Loucy (cell line): ENCODE measurements at regions not wholly inside any gene's neighbourhood (a gene's known extent, or its start where the extent isn't known, plus 50 kb on each side); places are given as distances from the start of the nearest gene placed in this dataset.

Source experiments
- H2AFZ ChIP-seq: fragments of 200-600 bp; sonication (generic); 2 replicates; pipeline ENCODE4 v1.6.0; 2016; ENCODE audit warnings: antibody characterized with exemption, mild to moderate bottlenecking, low read length, moderate library complexity
- H3F3A ChIP-seq: fragments of 200-600 bp; 2 replicates; pipeline ENCODE4 v1.6.0; 2016; ENCODE audit warnings: antibody characterized with exemption, low read depth, mild to moderate bottlenecking
- H3K27me3 ChIP-seq: fragments of 200-600 bp; sonication (generic); 2 replicates; pipeline ENCODE4 v1.6.1; 2014; ENCODE audit warnings: low read length, mild to moderate bottlenecking; ENCODE audit not compliant: insufficient read depth, poor library complexity, severe bottlenecking
- H3K36me3 ChIP-seq: fragments of 200-600 bp; sonication (generic); 2 replicates; pipeline ENCODE4 v1.6.1; 2016; ENCODE audit warnings: low read length; ENCODE audit not compliant: insufficient read depth
- H3K4me1 ChIP-seq: fragments of 200-600 bp; sonication (generic); 2 replicates; pipeline ENCODE4 v1.5.1; 2014; ENCODE audit warnings: low read length, mild to moderate bottlenecking; ENCODE audit not compliant: insufficient read depth, poor library complexity, severe bottlenecking
- H3K4me2 ChIP-seq: fragments of 200-600 bp; sonication (generic); 2 replicates; pipeline ENCODE4 v1.6.0; 2014; ENCODE audit warnings: antibody characterized with exemption, low read length, low read depth, mild to moderate bottlenecking; ENCODE audit not compliant: poor library complexity, severe bottlenecking
- H3K4me3 ChIP-seq: fragments of 200-600 bp; sonication (generic); 2 replicates; pipeline ENCODE4 v1.5.1; 2014; ENCODE audit warnings: low read length, mild to moderate bottlenecking, mixed read lengths; ENCODE audit not compliant: poor library complexity, severe bottlenecking
- H3K79me2 ChIP-seq: fragments of 200-600 bp; sonication (generic); 2 replicates; pipeline ENCODE4 v1.6.1; 2014; ENCODE audit warnings: low read length; ENCODE audit not compliant: insufficient read depth
- H3K9ac ChIP-seq: fragments of 200-600 bp; sonication (generic); 2 replicates; pipeline ENCODE4 v1.6.0; 2014; ENCODE audit warnings: mild to moderate bottlenecking, low read depth, low read length, moderate library complexity; ENCODE audit not compliant: poor library complexity, severe bottlenecking
- H3K9me2 ChIP-seq: fragments of 200-600 bp; sonication (generic); replicated peaks from 2 replicates; pipeline ENCODE4 v1.6.1; 2016; ENCODE audit warnings: low read depth, low read length, mixed read lengths
- H3K9me3 ChIP-seq: fragments of 200-600 bp; sonication (generic); 2 replicates; pipeline ENCODE4 v1.6.1; 2014; ENCODE audit warnings: mild to moderate bottlenecking, antibody characterized with exemption, low read length, low read depth; ENCODE audit not compliant: insufficient read depth
- H4K20me1 ChIP-seq: fragments of 200-600 bp; sonication (generic); 2 replicates; pipeline ENCODE4 v1.6.0; 2014; ENCODE audit warnings: antibody characterized with exemption, low read length, mild to moderate bottlenecking; ENCODE audit not compliant: insufficient read depth, poor library complexity, severe bottlenecking
- CTCF ChIP-seq: fragments of 200-600 bp; sonication (generic); conservative IDR thresholded peaks from 2 replicates; pipeline ENCODE4 v1.5.1; 2014; ENCODE audit warnings: mild to moderate bottlenecking, antibody characterized with exemption, low read length
- EZH2phosphoT487 ChIP-seq: fragments of 200-600 bp; IDR thresholded peaks from 2 replicates; pipeline ENCODE4 v1.6.1; 2018; ENCODE audit warnings: antibody characterized with exemption, mild to moderate bottlenecking, moderate library complexity, borderline replicate concordance

GRCh38 chr18:75554176-75554575, 126.7 kb upstream of the SMIM21 start:
- no peaks in the 10 kb centered on the region for H3K9me2 ChIP-seq
- H3K4me3 ChIP-seq, result no peak overlapping the region
- H3K79me2 ChIP-seq, result no peaks in the 10 kb centered on the region
- H3F3A ChIP-seq, result no peaks in the 10 kb centered on the region
- no peaks in the 10 kb centered on the region for H3K27me3 ChIP-seq
- H3K4me2 ChIP-seq, result no peak overlapping the region
- H4K20me1 ChIP-seq, result no peaks in the 10 kb centered on the region
- H3K9me3 ChIP-seq, result no peaks in the 10 kb centered on the region; the same call in 1 of the 2 replicates
- TF ChIP-seq EZH2phosphoT487 (no peak), CTCF (no peak)
- no peaks in the 10 kb centered on the region for H3K36me3 ChIP-seq
- no peak overlapping the region for H2AFZ ChIP-seq
- H3K4me1 ChIP-seq, result no peaks in the 10 kb centered on the region
- no peak overlapping the region for H3K9ac ChIP-seq

- no peaks in the 10 kb centered on the region for H3K27me3 ChIP-seq
These were observed 125.5 kb upstream of the SMIM21 start for GRCh38 chr18:75553021-75553420.

GRCh38 chr18:75551071-75551470, 123.6 kb upstream of the SMIM21 start:
- H3K9ac ChIP-seq, result no peak overlapping the region
- H3K9me3 ChIP-seq, result no peaks in the 10 kb centered on the region; the same call in 1 of the 2 replicates
- TF ChIP-seq CTCF (no peak), EZH2phosphoT487 (no peak)
- no peaks in the 10 kb centered on the region for H3K4me1 ChIP-seq
- no peaks in the 10 kb centered on the region for H3F3A ChIP-seq
- no peaks in the 10 kb centered on the region for H3K79me2 ChIP-seq
- no peaks in the 10 kb centered on the region for H3K27me3 ChIP-seq
- H3K9me2 ChIP-seq, result no peaks in the 10 kb centered on the region
- H3K36me3 ChIP-seq, result no peaks in the 10 kb centered on the region
- no peaks in the 10 kb centered on the region for H4K20me1 ChIP-seq
- no peak overlapping the region for H3K4me2 ChIP-seq
- H3K4me3 ChIP-seq, result no peak overlapping the region
- no peak overlapping the region for H2AFZ ChIP-seq

More at GRCh38 chr18:75553021-75553420, 125.5 kb upstream of the SMIM21 start:
- Histone ChIP-seq H3K79me2 (no peaks in the 10 kb centered on the region), H4K20me1 (no peaks in the 10 kb centered on the region), H2AFZ (no peak overlapping the region), H3K4me1 (no peaks in the 10 kb centered on the region), H3K9me2 (no peaks in the 10 kb centered on the region), H3F3A (no peaks in the 10 kb centered on the region), H3K9me3 (no peaks in the 10 kb centered on the region; the same call in 1 of the 2 replicates), H3K4me3 (no peak overlapping the region), H3K36me3 (no peaks in the 10 kb centered on the region), H3K9ac (no peak overlapping the region), H3K4me2 (no peak overlapping the region)
- TF ChIP-seq EZH2phosphoT487 (no peak), CTCF (no peak)
